ENCODE measurements at regions not wholly inside any gene's neighbourhood (a gene's known extent, or its start where the extent isn't known, plus 50 kb on each side); places are given as distances from the start of the nearest gene placed in this dataset.

GRCh38 chr1:9428601-9429341 lies 110.5 kb upstream of the SLC25A33 start (continued):
- no peak for TF ChIP-seq ZNF737 (CRISPR knock-in tag; IDR thresholded peaks at IDR 0.05; ENCODE audit: borderline replicate concordance)
- TF ChIP-seq ZNF75D (CRISPR knock-in tag; IDR thresholded peaks at IDR 0.05; ENCODE audit: borderline replicate concordance): no peak
- peak; percentile 92; the same call in 1 of the 2 replicates for TF ChIP-seq BRCA1 (CRISPR knock-in tag; IDR thresholded peaks at IDR 0.05)
- no peak for TF ChIP-seq UBTF (CRISPR knock-in tag; IDR thresholded peaks at IDR 0.05)
- TF ChIP-seq THAP9 (CRISPR knock-in tag; IDR thresholded peaks at IDR 0.05; ENCODE audit: borderline replicate concordance): peak; percentile 89
- TF ChIP-seq MLX (CRISPR knock-in tag; IDR thresholded peaks at IDR 0.05): peak; percentile 43; the same call in 1 of the 2 replicates
- peak; percentile 77; the same call in 1 of the 2 replicates for TF ChIP-seq IRF9 (CRISPR knock-in tag; IDR thresholded peaks at IDR 0.05; ENCODE audit: borderline replicate concordance)
- TF ChIP-seq ZNF816 (CRISPR knock-in tag; IDR thresholded peaks at IDR 0.05; ENCODE audit: borderline replicate concordance): no peak; the same call in 1 of the 2 replicates
- TF ChIP-seq TEAD3 (CRISPR knock-in tag; optimal IDR thresholded peaks at IDR 0.05; ENCODE audit: borderline replicate concordance): peak; percentile 78
- TF ChIP-seq ZNF3 (CRISPR knock-in tag; IDR thresholded peaks at IDR 0.05): no peak
- 0 out of 2 replicates have a peak, but pooled peaks have one; percentile 71 for TF ChIP-seq ZNF142 (CRISPR knock-in tag; IDR thresholded peaks at IDR 0.05)
- TF ChIP-seq ZNF251 (CRISPR knock-in tag; IDR thresholded peaks at IDR 0.05): no peak
- no peak for TF ChIP-seq CENPT (CRISPR knock-in tag; IDR thresholded peaks at IDR 0.05; ENCODE audit: low read depth)
